Esophagus squamous epithelium (tissue), 4 donors: ENCODE measurements at regions not wholly inside any gene's neighbourhood (a gene's known extent, or its start where the extent isn't known, plus 50 kb on each side); places are given as distances from the start of the nearest gene placed in this dataset.

Experiments
- CTCF ChIP-seq, 6 experiments: fragments of 450-650 bp in 4 of 6; fragments of 200-600 bp in 2 of 6; sonication (generic) in 2 of 6; IDR thresholded peaks; one replicate each; pipeline ENCODE4 v1.5.1; 2016 to 2019; ENCODE audit warnings: antibody characterized with exemption in 6 of 6, mild to moderate bottlenecking in 4 of 6, moderate library complexity in 4 of 6
- POLR2A ChIP-seq, 4 donors: fragments of 450-650 bp; IDR thresholded peaks; one replicate each; pipeline ENCODE4 v1.6.1; 2017; ENCODE audit warnings: antibody characterized with exemption in 4 of 4, mild to moderate bottlenecking in 4 of 4, moderate library complexity in 3 of 4

- TF ChIP-seq CTCF (IDR thresholded peaks at IDR 0.05) (no peak), POLR2A (IDR thresholded peaks at IDR 0.05) (no peak)
Observed at GRCh38 chr2:228725031-228725430, 543.5 kb upstream of the SPHKAP start.
